EL (cell line): ENCODE measurements at regions not wholly inside any gene's neighbourhood (a gene's known extent, or its start where the extent isn't known, plus 50 kb on each side); places are given as distances from the start of the nearest gene placed in this dataset.

Experiments
- DNase-seq: peaks from one replicate; pipeline ENCODE4 v3.0.0-alpha.2; 2016

DNA sequence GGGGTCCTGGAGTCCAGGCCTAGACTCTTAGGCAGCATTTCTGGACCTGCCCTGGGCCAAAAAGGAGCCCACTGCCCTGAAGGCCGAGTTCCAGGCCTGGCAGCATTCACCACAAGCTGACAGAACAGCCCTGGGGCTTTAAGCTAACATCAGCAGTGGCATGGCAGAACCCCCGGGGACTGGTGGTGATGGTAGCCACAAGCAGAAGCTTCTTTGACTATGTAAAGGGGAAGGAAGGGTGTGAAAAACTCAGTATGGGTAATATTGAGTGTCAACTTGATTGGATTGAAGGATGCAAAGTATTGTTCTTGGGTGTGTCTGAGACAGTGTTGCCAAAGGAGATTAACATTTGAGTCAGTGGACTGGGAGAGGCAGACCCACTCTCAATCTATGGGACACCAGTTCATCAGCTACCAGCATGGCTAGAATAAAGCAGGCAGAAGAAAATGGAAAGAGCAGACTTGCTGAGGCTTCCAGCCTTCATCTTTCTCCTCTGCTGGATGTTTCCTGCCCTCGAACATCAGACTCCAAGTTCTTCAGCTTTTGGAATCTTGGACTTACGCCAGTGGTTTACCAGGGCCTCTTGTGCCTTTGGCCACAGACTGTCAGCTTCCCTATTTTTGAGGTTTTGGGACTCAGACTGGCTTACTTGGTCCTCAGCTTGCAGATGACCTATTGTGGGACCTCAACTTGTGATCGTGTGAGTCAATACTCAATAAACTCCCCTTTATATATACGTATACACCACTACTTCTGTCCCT is 661.0 kb upstream of the C9orf72 start:
- no peak for DNase-seq

DNA sequence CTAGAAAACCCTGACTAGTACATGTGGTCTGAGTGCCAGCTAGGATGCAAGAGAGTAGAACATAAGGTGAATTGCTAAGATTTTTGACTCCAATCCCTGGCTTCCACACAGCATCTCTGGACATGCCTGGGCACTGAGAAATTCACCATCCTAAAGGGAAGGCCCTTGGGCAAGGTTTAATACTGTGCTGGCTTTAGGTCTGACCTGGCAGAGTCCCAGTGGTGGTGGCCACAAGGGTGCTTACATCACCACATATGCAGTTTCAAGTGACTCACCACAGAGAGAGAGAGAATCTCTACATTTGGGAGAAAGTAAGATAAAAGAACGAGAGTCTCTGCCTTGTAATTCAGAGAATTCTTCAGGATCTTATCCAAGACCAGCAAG is 661.6 kb upstream of the C9orf72 start:
- peak; percentile 10 for DNase-seq

DNA sequence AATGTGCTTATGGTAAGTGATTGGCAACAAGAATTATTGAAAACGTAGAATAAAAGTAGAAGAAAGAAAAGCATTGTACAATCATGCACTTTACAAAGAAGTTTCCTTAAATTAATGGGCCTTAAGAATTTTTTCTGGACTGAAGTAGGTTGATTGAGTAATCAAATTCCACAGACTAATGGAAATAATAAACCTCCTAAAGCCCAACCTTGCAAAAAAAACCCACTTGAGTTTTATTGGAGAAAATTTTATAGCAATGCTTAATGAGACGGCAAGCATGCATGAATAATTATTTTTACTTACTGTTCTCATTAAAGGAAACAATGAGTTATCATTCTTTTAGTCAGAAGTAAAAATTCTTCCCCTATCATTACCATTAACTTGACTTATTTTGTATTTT is 676.1 kb upstream of the C9orf72 start:
- DNase-seq = no peak

DNA sequence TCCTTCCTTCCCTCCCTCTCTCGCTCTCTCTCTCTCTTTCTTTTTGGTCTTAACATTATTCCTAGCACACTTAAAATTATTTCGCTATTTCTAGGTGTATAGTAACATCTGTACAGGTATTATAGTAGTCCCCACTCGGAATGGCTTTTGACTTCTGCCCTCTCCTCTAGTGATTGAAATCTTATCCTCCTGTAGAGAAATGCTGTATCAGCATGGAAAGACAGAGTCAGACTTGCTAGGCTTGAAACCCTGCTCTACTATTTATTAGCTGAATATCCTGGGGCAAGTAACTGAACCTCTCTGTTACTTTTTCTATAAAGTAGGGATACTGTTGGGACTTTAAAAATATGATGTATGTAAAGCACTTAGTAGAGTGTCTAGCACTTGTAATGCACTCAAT is 681.9 kb upstream of the C9orf72 start:
- no peak for DNase-seq

DNA sequence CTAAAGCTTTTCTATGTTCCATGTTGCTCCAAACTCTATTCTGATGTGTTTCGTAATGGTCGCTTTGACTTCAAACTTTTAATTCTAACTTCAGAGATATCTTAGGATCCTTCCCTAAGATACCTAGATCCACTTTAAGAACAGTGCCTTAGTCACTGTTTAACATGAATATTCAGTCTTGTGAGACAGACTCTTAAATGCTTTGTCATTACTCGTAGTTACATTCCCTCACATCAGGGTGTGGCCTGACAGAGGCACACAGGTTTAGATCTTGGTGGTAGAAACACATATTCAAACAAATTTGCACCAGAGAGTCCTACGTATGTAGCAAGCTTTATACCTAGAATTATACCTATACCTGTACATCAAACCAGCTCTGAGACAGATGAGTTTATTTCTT is 687.0 kb upstream of the C9orf72 start:
- DNase-seq = no peak

DNA sequence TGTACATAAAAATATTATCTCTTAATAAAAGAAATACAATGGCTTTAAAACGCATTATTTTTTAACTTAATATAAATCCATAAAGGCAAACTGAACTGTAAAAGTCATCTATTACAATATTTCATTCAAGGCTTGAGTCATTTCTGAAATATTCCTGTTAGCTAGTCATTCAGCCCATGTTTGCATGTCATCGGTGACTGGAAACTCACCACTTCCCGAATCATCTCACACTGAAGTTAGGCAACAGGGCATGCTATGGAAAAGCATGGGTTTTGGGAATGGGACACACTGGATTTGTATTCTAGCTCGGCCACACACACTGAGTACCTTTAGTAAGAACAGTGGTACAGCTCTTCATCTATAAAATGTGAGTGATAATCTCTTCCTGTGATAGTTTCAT is 691.1 kb upstream of the C9orf72 start:
- DNase-seq = no peak

DNA sequence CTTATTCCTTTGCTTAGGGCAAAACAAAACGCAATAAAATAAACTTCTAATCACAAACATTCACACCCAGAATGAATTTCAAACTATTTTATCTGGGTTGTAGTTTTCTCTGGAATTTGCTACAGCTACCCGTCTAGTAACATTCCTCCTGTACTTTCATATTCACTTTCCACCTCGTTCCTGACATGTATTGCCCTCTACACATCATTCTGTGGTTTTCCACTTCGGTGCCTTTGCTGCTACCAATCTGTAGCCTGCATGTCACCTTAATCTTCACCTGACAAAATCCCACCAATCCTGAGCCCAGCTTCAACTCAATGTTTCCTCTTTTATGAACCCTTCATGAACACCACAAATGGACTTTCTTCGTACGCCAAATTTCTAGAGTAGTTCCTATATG is 694.1 kb upstream of the C9orf72 start:
- no peak for DNase-seq

DNA sequence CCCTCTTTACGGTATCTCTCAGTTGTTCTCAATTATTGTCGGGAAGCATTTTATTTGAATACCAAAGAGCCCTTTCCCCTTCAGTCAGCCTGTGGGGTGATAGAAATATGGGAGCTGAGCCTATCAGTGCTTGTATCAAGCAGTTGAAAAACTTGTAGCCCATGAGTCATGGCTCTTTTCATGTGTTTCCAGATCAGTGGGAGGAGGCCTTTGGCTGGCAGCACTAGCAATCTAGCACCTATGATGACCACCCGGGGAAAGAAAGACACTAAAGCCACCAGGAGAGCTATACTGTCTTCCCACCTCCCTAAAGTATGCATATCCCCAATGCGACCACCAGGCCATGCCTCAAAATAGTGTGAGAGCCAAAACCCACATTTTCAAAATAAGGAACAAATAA is 696.9 kb upstream of the C9orf72 start:
- DNase-seq = no peak

DNA sequence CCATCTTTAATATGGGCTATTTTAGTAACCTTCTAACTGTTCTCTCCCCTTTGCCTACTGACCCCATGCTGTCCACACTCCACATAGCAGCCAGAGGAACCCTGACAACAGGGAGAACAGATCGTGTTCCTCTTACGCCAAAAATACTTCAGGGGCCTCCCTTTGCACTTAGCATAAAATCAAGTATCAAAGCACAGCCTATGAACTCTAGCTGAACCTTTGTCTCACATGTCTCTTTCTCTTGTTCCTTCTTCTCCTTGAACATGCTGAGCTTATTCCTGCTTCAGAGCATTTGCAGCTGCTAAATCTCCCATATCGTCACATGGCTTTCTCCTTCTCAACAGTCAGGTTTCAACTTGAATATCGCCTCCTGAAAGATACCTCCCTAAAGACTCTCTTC is 698.8 kb upstream of the C9orf72 start:
- DNase-seq = no peak

DNA sequence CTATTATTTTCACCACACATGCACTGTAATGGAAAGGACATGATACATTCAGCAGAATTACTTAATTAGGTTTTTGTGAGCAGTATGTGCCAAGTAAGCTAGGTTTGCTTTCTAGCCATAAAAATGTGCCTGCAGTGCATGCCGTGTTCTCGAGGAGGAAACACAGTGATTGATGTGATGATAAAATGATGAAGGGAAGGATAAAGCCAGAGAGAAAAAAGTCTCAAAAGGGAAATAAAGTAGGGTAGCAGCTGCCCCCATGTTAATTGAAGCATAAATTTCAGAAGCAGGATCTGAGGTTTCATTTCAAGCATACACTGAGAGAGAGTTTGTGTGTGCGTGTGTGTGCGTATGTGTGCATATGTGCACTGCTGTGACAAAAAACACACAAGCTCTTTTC is 714.2 kb upstream of the C9orf72 start:
- no peak for DNase-seq

DNA sequence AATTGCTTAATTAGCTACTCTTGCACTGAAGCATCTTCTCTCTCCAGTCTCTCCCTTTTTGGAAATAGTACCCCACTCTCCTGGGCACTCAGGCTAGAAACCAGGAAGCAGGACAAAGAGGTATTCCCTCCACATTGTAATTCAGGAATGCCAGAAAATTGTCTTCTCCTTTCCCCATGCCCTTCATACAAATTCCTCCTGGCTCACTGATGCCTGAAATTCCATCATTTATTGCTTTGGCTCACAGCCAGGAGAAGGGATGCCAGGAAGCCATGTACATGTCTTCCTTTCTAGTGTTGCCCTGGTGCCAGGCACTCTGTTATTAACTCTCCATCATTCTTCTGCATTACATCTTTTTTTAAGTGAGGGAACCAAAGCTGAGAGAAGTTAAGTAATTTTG is 716.5 kb upstream of the C9orf72 start:
- DNase-seq = no peak

DNA sequence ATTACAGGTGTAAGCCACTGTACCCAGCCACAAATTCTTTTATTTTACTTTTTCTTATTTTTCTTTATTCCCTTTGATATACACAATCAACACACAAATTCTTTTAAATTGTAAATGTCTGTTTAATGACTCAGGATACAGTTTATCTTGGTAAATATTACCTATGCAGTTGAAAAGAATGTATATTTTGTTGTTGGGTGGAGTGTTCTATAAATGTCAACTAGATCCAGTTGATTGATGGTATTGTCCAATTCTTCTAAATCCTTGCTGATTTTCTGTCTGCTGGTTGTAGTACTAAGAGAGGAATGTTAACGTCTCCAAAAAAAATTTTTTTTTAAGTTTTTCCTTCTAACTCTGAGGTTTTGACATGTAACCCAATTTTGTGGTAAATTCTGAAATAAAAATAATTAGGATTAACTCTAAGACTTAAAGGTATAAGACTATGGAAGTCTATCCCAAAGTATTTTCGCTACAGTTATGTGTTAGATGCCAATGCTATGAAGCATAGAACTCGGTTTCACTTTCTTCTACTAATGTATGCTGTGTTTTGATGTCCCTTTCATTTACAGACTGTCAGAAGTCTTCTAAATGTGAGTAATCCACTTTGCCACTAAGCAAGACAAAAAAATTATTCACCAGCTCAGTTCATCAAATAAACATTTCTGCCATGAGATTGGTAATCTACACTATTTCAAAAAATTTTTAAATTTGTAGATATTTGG is 720.2 kb upstream of the C9orf72 start:
- no peak for DNase-seq

DNA sequence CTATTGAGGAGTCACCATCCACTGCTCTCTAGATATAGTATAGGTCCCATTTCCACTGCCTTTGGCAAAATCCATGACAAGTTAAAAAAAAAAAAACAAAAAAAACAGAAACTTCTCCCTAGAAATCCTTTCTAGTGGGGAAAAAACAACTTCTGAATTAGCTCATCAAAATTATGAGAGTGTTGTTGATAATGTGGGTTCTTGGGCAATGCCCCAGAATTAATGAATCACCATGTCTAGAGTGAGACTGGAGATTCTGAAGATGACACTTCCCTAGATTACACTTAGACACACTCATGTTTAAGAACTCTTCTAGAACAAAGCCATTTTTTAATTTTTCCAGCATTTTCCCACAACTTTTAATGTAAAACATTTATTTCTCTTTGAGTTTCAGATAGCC is 728.0 kb upstream of the C9orf72 start:
- DNase-seq = no peak

DNA sequence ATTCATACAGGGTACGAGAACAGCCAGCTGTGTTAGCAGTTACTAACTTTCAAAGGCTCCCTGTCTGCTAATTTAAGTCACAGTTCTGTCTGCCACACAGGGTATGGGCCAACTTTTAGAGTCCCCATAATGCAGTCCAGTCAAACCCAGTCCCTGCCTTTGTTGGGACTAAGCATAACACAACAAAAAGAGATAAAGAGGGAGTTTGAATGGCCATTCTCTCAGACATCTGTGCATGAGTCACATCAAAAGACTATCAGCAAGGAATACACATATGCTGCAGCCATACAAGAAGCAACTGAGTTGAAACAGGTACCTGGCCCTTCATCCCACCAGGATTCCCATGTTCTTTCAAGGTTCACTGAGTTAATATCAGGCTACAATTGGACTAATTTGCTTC is 744.5 kb upstream of the C9orf72 start:
- no peak for DNase-seq

DNA sequence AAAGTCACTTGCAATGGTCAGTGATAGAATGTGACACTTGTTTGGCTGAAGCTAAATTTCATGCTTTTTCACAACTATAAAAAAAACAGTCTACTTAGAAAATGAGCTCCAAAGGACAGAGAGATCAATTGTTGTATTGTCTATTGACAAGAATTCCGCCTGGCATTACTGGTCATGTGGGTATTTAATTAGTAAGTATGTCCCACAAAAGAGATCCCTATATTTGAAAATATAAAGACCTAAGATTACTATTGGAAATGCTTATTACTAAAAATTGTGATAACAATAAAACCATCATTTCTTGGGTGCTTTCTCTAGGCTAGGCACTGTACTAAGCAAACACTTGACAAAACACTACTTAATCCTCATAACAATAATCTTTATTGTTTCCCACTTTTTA is 745.2 kb upstream of the C9orf72 start:
- no peak for DNase-seq

DNA sequence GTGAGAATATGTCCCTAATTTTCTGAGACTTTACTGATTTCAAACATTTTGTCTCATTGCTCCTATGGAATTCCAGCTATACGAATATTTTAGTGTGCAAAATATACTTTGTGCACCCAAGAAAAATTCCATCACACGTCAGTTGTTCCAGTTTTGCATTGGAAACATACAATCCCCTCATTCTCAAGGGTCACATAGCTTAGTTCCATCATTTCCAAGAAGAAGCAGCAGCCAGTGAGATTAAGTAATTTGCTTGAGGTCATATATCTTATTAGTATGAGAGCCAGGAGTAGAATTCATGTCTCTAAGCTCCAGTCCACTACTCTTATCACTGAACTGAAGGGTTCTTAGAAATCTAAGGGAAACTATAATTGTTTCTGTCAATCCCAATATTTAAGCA is 746.7 kb upstream of the C9orf72 start:
- DNase-seq = no peak

DNA sequence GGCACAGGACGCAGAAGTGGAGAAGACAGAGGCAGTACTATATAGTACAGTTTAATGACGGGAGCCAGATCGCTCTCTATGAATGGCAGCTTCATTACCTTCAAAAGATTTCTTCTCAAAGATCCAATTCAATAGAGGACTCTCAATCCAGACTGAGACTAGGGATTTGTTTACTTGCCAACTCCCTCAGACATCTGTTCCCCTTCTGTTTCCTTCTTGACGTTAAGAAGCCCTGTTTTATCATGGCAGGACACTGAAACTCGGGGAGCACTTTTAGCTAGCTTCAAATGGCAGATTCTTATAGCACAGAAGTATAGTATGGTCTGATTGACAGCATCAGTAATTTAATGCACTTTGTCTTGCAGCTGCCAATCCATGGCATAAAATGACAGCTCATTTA is 747.3 kb upstream of the C9orf72 start:
- DNase-seq = no peak

DNA sequence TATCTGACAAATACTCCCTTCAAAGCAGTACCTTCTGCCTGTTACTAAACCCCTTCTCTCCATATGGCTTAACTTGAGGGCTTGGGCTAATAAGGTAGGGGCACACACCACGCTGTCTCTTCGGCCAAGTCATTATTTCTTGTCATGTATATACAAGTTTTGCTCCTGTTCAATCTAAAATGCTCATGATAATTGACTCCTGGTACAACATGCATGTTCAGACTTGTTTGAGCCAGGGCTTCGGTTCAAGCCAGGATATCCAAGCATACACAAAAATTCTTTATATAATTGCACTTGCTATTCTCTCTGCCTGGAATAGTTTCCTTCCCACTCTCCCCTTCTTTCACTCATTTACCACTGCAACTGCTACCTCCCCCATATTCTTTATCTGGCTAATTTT is 756.0 kb upstream of the C9orf72 start:
- no peak for DNase-seq

DNA sequence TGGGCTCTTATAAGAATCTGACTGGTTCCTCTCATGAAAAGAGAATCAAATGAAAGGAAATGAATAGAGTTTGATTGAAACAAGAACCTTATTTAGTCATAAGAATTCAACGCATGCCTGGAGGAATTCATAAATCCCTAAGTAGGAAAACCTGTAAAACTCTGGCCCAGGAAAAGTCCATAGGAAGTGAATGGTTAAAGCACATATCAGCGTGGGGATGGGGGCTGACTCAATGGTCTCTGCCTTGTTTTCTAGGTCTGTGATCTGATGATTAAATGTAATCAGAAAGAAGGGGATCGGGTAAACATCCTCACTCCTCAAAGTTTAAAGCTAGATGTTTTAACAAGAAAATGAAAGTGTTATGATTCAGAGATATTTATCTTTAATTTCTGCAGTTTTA is 759.4 kb upstream of the C9orf72 start:
- DNase-seq = no peak

DNA sequence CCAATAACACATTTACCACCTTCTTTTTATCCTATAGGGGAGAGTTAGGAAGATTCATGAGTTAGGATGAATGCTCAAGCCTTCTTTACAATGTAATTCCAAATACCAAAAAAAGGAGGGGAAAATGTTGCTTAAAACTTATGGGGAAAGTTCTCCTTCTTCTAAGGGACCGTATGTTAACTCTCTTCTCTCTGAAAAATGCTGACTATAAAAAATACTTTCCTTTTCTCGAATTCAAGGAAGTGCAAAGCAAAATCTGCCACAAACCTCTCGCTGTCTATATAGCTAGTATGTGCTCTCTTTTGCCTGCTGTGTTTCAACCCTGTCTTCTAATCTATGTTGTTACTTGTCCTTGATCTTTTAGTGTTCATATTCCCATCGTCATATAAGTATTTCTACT is 768.6 kb upstream of the C9orf72 start:
- DNase-seq = no peak

DNA sequence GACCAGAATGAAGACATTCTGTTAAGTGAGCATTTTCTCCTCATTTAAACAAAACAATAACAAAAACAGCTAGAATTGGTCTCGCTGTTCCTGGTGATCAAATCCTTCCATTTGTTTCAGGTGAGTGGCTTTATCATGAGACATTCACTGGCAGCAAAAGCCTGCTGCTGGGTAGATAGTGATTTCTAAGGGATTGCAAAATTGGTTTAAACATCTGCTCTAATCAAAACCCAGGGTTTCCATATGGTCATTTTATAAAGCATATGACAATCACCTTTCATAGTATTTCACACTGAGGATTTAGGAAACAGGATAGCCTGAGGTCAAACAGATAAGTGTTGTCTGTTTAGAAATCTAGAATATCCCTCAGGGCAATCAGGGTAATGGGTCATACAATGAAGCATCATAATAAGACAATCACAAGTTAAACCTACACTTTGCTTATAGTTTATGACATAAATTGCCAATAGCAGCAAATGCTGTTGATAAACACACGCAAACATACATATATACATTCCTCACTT is 769.6 kb upstream of the C9orf72 start:
- no peak for DNase-seq

DNA sequence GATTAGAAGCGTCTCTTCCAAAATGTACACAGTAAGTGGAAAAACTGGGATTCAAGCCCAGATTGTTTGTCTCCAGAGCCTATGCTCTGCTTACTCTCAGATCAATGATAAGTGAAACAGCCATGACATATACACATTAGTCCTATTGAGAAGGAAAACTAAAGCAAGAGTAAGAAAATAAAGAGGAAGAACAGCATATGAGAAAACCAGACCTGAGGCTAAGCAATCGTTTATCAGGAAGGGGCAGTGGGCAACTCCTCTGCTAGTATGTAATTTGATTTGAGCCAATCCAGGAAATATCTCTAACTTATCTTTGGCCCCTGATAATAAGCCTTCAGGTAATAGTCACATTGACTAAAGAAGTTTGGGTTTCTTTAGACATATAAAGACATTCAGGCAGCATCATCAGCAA is 789.9 kb upstream of the C9orf72 start:
- DNase-seq = no peak

DNA sequence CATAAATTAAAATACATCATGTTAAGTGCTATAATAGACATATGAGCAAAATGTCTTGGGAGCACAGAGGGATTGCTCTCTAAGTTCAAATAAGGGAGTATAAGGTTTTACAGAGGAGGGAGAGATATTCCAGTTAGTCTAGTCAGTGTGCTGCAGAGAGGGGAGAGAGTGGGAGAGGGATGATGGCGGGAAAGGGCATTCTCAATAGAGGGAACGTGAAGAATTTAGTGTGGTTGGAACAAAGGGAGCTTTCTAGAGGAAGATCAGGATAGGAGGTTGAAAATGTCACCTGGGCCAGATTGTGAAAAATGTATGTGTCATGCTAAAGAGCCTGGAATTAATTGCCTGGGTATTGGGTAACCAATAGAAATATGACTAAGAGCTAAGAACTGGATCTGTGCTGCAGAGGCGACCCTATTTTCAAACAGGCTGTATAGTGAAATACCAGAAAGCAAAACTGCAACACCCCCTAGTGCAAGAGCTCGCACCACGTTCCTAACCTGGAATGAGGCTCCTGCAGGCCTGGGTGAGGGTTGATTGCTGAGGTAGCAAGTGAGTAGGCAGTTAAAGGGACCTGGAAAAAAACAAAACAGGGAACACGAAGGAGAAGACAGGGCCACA is 791.8 kb upstream of the C9orf72 start:
- DNase-seq = no peak

DNA sequence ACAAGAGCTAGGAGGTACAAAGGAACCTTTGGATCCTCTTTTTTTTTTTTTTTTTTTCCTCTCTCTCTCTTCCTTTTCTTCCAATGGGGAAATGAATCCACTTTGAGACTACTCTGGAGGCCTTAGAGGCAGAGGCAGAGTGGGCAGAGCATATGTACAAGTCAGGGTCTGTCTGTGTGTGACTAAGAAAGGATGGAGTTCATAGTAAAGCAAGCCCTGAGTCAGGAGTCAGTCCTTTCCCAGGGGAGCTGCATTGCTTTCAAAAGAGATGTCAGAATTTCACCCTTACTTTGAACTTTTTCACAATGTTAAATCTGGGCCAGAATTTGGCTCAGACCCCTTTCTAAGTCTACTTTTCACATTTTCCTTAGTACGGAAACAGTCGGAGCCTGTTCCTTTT is 792.4 kb upstream of the C9orf72 start:
- no peak for DNase-seq
